ENCODE measurements at regions not wholly inside any gene's neighbourhood (a gene's known extent, or its start where the extent isn't known, plus 50 kb on each side); places are given as distances from the start of the nearest gene placed in this dataset.

DNA sequence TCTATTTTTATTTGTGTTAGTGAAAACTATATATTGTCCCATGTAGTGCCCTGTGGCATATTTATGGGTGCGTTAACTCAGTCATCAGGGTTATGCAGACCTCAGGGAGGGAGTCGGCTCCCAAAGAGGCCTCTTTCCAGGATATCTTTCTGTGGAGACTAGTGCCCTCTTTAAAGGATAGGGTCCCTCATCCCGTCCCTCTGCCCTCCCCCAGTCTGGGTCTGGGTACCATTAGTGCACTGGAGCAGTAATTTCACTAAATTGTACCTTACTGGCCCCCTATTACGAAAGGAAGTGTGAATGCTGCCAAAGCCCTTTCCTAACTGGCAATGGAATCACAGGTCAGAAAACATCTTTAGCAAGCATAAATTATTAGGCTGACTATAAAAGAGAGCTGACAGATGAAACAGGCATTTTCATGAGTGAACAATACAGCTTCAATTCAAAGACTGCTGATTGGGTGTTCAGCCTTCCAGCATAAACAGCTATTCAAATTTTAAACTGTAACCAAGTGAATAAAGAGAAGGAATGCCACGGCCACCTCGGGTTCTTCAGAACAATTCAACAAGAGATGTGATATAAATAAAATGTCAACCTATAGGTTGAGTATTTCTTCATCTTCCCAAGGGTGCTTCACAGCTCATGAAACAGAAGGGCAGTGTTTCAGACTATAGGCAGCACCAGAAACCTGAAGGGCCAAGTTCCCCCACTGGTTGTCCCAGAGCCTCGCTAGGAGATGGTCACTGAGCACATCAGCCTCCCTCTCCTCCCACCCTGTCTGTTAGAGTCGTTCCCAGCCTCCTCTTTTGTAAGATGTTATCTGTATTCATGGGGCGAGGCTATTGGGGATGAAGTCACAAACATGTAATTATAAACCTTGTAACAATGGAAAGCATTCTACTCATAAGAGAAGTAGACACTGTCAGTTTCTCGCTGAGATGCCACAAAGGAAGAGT lies 318.7 kb downstream of the TMEM161B start:
- no peak for DNase-seq (ENCODE audit: low read depth)

- no peak for DNase-seq (ENCODE audit: low read depth)
Observed at GRCh38 chr5:87948486-87948885, 320.2 kb downstream of the TMEM161B start.

DNA sequence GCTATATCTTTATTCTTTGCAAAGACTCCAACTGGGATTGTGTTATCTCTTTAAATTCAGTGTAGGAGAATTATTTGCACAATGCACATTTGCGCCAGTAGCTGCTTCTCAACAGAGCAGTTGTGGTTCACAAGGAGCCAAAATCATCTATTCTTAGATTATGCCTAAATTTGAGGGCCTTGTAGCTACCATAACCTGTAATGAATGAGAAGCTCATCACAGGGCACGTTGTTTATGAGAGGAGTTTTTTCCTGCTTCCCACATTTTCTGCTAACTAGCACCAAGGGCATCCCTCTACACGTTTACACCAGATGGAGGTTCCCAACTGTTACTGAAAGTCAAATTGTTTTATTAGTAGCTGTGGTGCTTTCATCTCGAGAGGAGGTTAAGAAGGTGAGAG lies 322.4 kb downstream of the TMEM161B start:
- no peak for DNase-seq (ENCODE audit: low read depth)

GRCh38 chr5:87945286-87945650 lies 323.4 kb downstream of the TMEM161B start:
- no peak for DNase-seq (ENCODE audit: low read depth)

DNA sequence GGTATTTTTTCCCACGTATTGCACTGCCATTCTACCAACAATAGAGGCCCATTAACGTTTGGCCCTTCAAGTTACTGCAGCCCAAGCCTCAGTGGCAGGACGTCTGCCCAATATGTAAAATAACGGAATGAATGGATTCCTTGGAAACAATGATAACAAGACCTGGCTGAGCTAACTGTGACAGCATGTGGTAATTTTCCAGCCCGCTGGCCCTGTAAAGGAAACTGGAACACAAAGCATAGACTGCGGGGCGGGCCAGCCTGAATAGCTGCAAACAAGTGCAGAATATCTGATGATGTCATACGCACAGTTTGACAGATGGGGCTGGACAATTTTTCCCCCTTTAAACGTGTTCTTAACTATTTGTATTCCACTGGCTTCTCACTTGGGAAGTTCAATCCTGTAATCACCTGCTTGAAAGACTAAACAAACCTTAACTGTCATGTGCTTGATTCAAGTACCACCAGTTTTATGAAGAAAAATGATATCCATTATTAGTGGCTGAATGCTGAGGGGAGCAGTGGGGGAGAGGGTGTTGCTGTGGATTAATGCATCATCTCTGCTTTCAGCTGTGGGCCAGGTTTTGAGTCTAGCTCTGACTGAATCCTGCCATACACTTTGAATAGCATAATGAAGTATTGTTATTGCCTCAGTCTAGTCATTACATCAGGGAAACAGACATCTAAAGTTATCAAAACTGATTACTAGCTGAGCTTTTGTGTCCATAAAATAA lies 323.9 kb downstream of the TMEM161B start:
- DNase-seq (ENCODE audit: low read depth) = no peak

- no peak for DNase-seq (ENCODE audit: low read depth)
Observed at GRCh38 chr5:87940775-87941174, 327.9 kb downstream of the TMEM161B start.

GRCh38 chr5:87936667-87937066 lies 332.0 kb downstream of the TMEM161B start:
- DNase-seq (ENCODE audit: low read depth) = no peak

- no peak for DNase-seq (ENCODE audit: low read depth)
Observed at GRCh38 chr5:87924436-87924835, 344.2 kb downstream of the TMEM161B start.

- DNase-seq (ENCODE audit: low read depth) = no peak
Observed at GRCh38 chr5:87916320-87916719, 352.3 kb downstream of the TMEM161B start.

DNA sequence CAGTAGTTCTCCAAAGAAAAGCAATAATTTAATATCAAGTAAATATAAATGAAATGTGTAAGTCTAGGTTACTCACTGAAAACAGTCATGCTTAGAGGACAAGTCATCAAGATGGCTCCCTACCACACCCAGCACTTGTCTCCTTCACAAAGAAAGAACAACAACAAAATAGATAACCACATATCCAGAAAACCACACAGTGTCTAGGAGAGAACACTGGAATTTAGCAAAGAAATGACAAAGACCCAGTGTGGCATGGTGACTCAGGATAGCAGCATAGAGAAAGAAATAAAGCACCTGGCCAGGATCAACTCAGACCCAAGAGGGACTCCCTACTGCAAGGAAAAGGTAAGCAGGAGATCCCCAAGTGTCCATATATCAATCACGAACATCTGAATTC lies 356.2 kb downstream of the TMEM161B start:
- no peak for DNase-seq (ENCODE audit: low read depth)

GRCh38 chr5:87909382-87909781 lies 359.3 kb downstream of the TMEM161B start:
- no peak for DNase-seq (ENCODE audit: low read depth)

DNA sequence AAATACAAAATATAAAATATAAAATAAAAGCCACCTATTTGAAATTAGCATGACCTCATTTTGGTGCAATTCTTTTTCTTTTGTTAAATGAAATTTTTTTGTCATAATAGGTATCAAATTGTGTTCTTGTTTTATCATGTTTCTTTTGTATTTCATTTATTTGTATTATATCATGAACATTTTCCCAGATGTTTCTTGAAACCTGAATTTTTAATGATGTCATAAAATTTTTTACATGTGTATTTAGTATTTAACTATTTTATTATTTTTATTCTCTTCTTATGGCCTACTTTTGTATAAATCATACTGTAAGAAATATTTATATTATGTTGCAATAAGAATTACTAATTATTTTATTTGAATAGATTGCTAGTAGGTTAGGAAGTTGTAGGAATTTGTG lies 361.7 kb downstream of the TMEM161B start:
- DNase-seq (ENCODE audit: low read depth) = no peak

- no peak for DNase-seq (ENCODE audit: low read depth)
Observed at GRCh38 chr5:87900419-87900818, 368.2 kb downstream of the TMEM161B start.

DNA sequence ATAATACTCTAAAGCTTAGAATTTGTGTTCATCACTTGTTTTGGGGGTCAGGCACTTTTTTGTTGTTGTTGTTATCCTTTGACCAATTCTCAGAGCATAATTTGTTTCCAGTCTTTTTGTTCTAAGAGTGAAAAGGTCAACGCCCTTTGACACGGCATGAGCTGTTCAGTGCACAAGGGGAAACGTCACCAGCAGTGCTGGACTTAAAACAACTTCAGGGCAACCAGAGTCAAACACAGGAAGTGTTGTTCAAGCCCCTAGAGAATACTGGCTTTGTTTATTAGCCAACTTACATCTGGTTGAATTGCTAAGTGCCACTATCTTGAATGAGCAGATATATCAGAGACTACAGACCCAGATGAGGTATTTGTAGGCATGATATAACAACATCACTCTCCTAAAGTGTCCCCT lies 368.9 kb downstream of the TMEM161B start:
- DNase-seq (ENCODE audit: low read depth) = no peak

DNA sequence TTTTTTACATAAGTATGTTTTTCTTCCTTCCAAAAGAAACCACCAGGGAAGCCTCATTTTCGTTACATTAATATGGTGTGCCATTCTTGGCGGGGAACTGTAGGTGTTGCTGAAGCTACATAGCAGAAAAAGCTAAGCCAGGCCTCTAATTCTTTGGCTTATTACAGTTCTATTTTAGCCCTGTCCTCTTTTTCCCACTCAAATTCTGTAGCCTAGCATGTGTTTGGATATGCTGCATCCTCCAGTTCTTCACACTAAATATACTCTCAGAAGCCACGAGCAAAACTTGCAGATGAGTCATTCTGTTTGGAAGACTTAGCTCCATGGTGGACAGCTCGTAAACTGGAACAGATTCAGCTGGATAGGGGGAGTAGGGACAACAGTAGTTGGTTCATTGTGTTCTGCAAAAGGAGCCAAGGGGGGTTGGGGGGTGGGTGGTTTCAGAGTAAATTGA lies 369.4 kb downstream of the TMEM161B start:
- no peak for DNase-seq (ENCODE audit: low read depth)

DNA sequence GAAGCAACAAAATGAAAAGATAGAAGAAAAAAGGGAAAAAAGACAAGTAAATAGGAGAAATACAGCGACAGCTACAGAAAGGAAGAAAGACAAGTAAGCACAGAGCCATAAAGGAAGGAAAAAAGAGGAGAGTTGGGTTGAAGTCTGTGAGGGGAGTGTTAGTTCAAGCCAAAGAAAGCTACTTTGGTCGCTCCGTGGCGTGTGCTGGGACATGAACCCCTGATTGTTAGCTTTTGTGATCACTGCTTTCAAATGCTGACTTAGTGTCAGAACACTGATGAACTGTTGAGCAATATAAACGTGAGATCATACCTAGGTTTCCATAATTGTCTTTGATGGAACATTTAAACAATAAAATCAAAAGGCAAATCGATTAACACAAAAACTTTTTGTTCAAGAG lies 370.1 kb downstream of the TMEM161B start:
- DNase-seq (ENCODE audit: low read depth) = no peak

- DNase-seq (ENCODE audit: low read depth) = no peak
Observed at GRCh38 chr5:87888139-87888538, 380.5 kb downstream of the TMEM161B start.

- DNase-seq (ENCODE audit: low read depth) = no peak
Observed at GRCh38 chr5:87887247-87887646, 381.4 kb downstream of the TMEM161B start.

- DNase-seq (ENCODE audit: low read depth) = no peak
Observed at GRCh38 chr5:87886164-87886563, 382.5 kb downstream of the TMEM161B start.

DNA sequence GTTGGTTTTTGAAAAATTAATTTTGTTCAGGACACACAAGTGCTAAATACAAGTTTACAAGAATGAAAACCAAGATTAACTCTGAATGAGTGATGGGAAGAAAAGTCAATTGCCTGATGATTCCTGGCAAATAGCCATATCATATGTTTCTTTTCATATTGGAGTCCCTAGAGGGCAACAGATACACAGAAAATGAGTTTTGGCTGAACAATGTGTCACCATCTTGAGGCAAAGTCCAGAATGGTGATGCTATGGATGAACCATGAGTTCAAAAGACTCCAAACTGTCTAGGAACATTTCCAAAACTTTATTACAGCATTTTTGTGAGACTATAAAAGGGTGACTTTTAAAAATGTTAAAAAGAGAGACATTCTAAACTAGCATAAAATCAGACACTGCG lies 382.9 kb downstream of the TMEM161B start:
- DNase-seq (ENCODE audit: low read depth) = no peak

DNA sequence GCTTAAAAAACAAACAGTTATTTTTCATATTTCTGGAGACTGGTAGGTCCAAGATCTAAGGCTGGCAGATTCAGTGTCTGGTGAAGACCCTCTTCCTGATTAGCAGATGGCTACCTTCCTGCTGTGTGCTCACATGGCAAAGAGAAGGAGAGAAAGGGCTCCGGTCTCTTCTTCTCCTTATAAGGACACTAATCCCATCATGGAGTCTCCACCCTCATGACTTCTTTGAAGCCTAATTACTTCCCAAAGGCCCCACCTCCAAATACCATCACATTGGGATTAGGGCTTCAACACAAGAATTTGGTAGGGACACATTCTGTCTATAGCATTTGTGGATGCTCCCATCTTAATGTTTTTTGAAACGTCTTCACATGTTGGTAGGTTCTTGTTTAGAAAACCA lies 391.1 kb downstream of the TMEM161B start:
- no peak for DNase-seq (ENCODE audit: low read depth)

DNA sequence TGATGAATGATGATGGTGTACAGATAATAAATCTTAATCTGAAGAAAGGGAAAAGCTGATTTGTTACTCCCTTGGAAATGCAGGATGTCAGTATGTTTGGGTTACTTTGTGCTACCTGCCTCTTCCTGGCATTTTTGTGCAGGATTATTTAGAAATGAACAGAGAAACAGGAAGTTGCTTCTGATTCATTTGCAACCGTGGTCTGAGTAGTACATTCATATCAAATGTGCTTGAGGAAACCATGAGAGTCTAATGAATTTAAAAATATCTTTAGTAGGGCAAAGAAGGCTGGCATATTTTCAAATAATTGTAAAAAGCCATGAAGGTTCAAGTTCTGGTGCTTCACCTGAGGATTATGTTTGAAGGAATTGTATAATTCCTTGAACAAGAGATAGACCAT lies 391.6 kb downstream of the TMEM161B start:
- DNase-seq (ENCODE audit: low read depth) = no peak

DNA sequence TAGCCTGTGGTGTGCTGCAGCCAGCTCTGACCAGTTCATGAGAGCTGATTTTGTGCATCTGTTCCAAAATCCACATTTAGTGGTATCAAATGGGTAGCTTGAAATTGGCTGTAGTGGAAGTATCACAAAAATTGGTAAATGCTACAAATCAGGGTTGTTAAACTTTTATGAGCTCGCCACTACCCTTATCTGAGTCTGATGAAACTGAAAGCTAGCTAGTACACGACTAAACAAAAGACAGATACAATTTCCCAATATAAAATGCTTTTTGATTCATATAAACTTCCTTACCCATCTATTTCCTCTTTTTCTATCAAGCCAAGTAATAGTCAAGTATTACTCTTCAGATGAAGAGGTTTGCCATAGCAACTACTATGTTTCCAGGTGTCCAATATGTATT lies 392.0 kb downstream of the TMEM161B start:
- no peak for DNase-seq (ENCODE audit: low read depth)

All from fibroblast of gingiva (primary cell).